Tibial nerve (tissue), 4 donors: ENCODE measurements at regions not wholly inside any gene's neighbourhood (a gene's known extent, or its start where the extent isn't known, plus 50 kb on each side); places are given as distances from the start of the nearest gene placed in this dataset.

ENCODE experiments used
- DNase-seq, 2 donors: peaks; one replicate each; pipeline ENCODE4 v3.0.0-alpha.2; 2019; ENCODE audit warnings: low spot score in 2 of 2
- H3K27ac ChIP-seq, 4 donors: fragments of 200-600 bp; sonication (generic) in 3 of 4; one replicate each; pipeline ENCODE4 v1.5.1; 2017 to 2019; ENCODE audit warnings: mild to moderate bottlenecking in 1 of 4
- H3K27me3 ChIP-seq, 2 donors: fragments of 200-600 bp; sonication (generic) in 1 of 2; one replicate each; pipeline versions ENCODE4 v1.5.1 to v1.6.0; 2017 to 2019
- H3K36me3 ChIP-seq, 3 donors: fragments of 200-600 bp; sonication (generic); one replicate each; pipeline ENCODE4 v1.5.1; 2018 to 2019
- H3K4me1 ChIP-seq, 4 donors: fragments of 200-600 bp; sonication (generic) in 3 of 4; one replicate each; pipeline ENCODE4 v1.5.1; 2017 to 2019
- H3K4me3 ChIP-seq, 4 donors: fragments of 200-600 bp; sonication (generic) in 3 of 4; one replicate each; pipeline ENCODE4 v1.5.1; 2017 to 2019; ENCODE audit warnings: mild to moderate bottlenecking in 1 of 4, moderate library complexity in 1 of 4
- H3K9me3 ChIP-seq, 4 donors: fragments of 200-600 bp; sonication (generic) in 3 of 4; one replicate each; pipeline ENCODE4 v1.5.1; 2017 to 2019
- CTCF ChIP-seq, 5 experiments: fragments of 200-600 bp in 3 of 5; fragments of 450-650 bp in 2 of 5; sonication (generic) in 3 of 5; IDR thresholded peaks; one replicate each; pipeline ENCODE4 v1.5.1; 2016 to 2019; ENCODE audit warnings: antibody characterized with exemption in 5 of 5, mild to moderate bottlenecking in 3 of 5, moderate library complexity in 2 of 5
- EP300 ChIP-seq, 2 donors: sonication (generic); formaldehyde crosslinking; IDR thresholded peaks; one replicate each; pipeline ENCODE4 v1.6.1; 2017; ENCODE audit warnings: antibody characterized with exemption in 2 of 2, mild to moderate bottlenecking in 1 of 2
- POLR2A ChIP-seq, 2 donors: fragments of 450-650 bp; IDR thresholded peaks; one replicate each; pipeline ENCODE4 v1.6.1; 2017; ENCODE audit warnings: antibody characterized with exemption in 2 of 2, mild to moderate bottlenecking in 2 of 2, moderate library complexity in 2 of 2
- WGBS, 2 donors: methylation state at CpG; one replicate each; pipeline ENCODE4 v1.1.5; 2018; 5-methylcytosine and 5-hydroxymethylcytosine counted together

- H3K4me1 ChIP-seq, result peaks cover 0 to 8% (median 0%) of the 10 kb centered on the region in 4 donors
- H3K9me3 ChIP-seq, result peaks cover 0 to 15% (median 0%) of the 10 kb centered on the region in 4 donors
- TF ChIP-seq POLR2A (IDR thresholded peaks at IDR 0.05) (no peak), CTCF (IDR thresholded peaks at IDR 0.05) (no peak), EP300 (IDR thresholded peaks at IDR 0.05) (no peak)
- H3K4me3 ChIP-seq, result no peak overlapping the region
- WGBS, 2 donors, result 59 to 74% methylated on average over 3 of the region's 3 CpGs
- H3K36me3 ChIP-seq, result no peaks in the 10 kb centered on the region
- no peak overlapping the region for H3K27ac ChIP-seq
- no peak for DNase-seq
- no peaks in the 10 kb centered on the region for H3K27me3 ChIP-seq
Observed at GRCh38 chr5:97449172-97449571, 266.1 kb upstream of the RIOK2 start.

GRCh38 chr5:97452646-97453045 is 269.6 kb upstream of the RIOK2 start:
- DNase-seq, result no peak
- peaks cover 0 to 8% (median 0%) of the 10 kb centered on the region in 4 donors for H3K4me1 ChIP-seq
- H3K27ac ChIP-seq, result no peak overlapping the region
- H3K36me3 ChIP-seq, result no peaks in the 10 kb centered on the region
- TF ChIP-seq POLR2A (IDR thresholded peaks at IDR 0.05) (no peak), EP300 (IDR thresholded peaks at IDR 0.05) (no peak), CTCF (IDR thresholded peaks at IDR 0.05) (no peak)
- H3K27me3 ChIP-seq, result no peaks in the 10 kb centered on the region
- no peak overlapping the region for H3K4me3 ChIP-seq
- no peaks in the 10 kb centered on the region for H3K9me3 ChIP-seq

- TF ChIP-seq EP300 (IDR thresholded peaks at IDR 0.05), result no peak
- no peak for TF ChIP-seq CTCF (IDR thresholded peaks at IDR 0.05)
- TF ChIP-seq POLR2A (IDR thresholded peaks at IDR 0.05), result no peak
- peaks cover 0 to 8% (median 0%) of the 10 kb centered on the region in 4 donors for H3K4me1 ChIP-seq
- 64 to 66% methylated on average over 2 of the region's 2 CpGs for WGBS, 2 donors
Observed at GRCh38 chr5:97453263-97453662, 270.2 kb upstream of the RIOK2 start.

GRCh38 chr5:97454015-97454414 is 271.0 kb upstream of the RIOK2 start:
- Histone ChIP-seq H3K36me3 (no peaks in the 10 kb centered on the region), H3K27me3 (no peaks in the 10 kb centered on the region), H3K4me3 (no peak overlapping the region), H3K27ac (no peak overlapping the region), H3K4me1 (peaks cover 0 to 8% (median 0%) of the 10 kb centered on the region in 4 donors), H3K9me3 (no peaks in the 10 kb centered on the region)
- TF ChIP-seq POLR2A (IDR thresholded peaks at IDR 0.05), result no peak
- no peak for TF ChIP-seq CTCF (IDR thresholded peaks at IDR 0.05)
- TF ChIP-seq EP300 (IDR thresholded peaks at IDR 0.05), result no peak
- DNase-seq, result no peak

More at GRCh38 chr5:97453263-97453662, 270.2 kb upstream of the RIOK2 start:
- no peak for DNase-seq
- Histone ChIP-seq H3K4me3 (no peak overlapping the region), H3K36me3 (no peaks in the 10 kb centered on the region), H3K27ac (no peak overlapping the region), H3K27me3 (no peaks in the 10 kb centered on the region), H3K9me3 (no peaks in the 10 kb centered on the region)

- DNase-seq, result no peak
- H3K27ac ChIP-seq, result no peak overlapping the region
- 55 to 75% methylated on average over 1 of the region's 1 CpG for WGBS, 2 donors
- peaks cover 0 to 8% (median 0%) of the 10 kb centered on the region in 4 donors for H3K4me1 ChIP-seq
- H3K4me3 ChIP-seq, result no peak overlapping the region
- H3K9me3 ChIP-seq, result no peaks in the 10 kb centered on the region
- H3K27me3 ChIP-seq, result no peaks in the 10 kb centered on the region
- no peaks in the 10 kb centered on the region for H3K36me3 ChIP-seq
- TF ChIP-seq EP300 (IDR thresholded peaks at IDR 0.05), result no peak
- no peak for TF ChIP-seq CTCF (IDR thresholded peaks at IDR 0.05)
Observed at GRCh38 chr5:97455996-97456395, 272.9 kb upstream of the RIOK2 start.
